ENCODE measurements at regions not wholly inside any gene's neighbourhood (a gene's known extent, or its start where the extent isn't known, plus 50 kb on each side); places are given as distances from the start of the nearest gene placed in this dataset.

- TF ChIP-seq MYC (IDR thresholded peaks at IDR 0.05; ENCODE audit: insufficient read depth, insufficient read length, insufficient replicate concordance, low read length, severe bottlenecking) (no peak), CBX5 (IDR thresholded peaks at IDR 0.05; ENCODE audit: low read depth) (no peak), CHD2 (IDR thresholded peaks at IDR 0.05; ENCODE audit: borderline replicate concordance, low read depth, low read length) (no peak), POLR2AphosphoS5 (IDR thresholded peaks at IDR 0.05; ENCODE audit: low read length) (no peak), CBFB (IDR thresholded peaks at IDR 0.05; ENCODE audit: low read depth) (no peak), LARP7 (IDR thresholded peaks at IDR 0.05) (no peak), NFIC (IDR thresholded peaks at IDR 0.05; ENCODE audit: low read depth, low read length) (no peak), CTCF (IDR thresholded peaks at IDR 0.05 in 2 of 3, conservative IDR thresholded peaks at IDR 0.05 in 1 of 3; ENCODE audit: control insufficient read depth in 2 of 3, extremely low read depth in 1 of 3, insufficient read depth in 1 of 3, low read depth in 3 of 3, low read length in 3 of 3) (no peak), JUND (IDR thresholded peaks at IDR 0.05; ENCODE audit: low read depth, low read length) (no peak), POLR2A (IDR thresholded peaks at IDR 0.05; ENCODE audit: low read depth, low read length) (no peak), BACH1 (IDR thresholded peaks at IDR 0.05; ENCODE audit: borderline replicate concordance) (no peak)
Measured at GRCh38 chr15:47551546-47551945, 165.8 kb upstream of the SEMA6D start.

All from GM12878 (cell line).